ENCODE measurements at regions not wholly inside any gene's neighbourhood (a gene's known extent, or its start where the extent isn't known, plus 50 kb on each side); places are given as distances from the start of the nearest gene placed in this dataset.

DNA sequence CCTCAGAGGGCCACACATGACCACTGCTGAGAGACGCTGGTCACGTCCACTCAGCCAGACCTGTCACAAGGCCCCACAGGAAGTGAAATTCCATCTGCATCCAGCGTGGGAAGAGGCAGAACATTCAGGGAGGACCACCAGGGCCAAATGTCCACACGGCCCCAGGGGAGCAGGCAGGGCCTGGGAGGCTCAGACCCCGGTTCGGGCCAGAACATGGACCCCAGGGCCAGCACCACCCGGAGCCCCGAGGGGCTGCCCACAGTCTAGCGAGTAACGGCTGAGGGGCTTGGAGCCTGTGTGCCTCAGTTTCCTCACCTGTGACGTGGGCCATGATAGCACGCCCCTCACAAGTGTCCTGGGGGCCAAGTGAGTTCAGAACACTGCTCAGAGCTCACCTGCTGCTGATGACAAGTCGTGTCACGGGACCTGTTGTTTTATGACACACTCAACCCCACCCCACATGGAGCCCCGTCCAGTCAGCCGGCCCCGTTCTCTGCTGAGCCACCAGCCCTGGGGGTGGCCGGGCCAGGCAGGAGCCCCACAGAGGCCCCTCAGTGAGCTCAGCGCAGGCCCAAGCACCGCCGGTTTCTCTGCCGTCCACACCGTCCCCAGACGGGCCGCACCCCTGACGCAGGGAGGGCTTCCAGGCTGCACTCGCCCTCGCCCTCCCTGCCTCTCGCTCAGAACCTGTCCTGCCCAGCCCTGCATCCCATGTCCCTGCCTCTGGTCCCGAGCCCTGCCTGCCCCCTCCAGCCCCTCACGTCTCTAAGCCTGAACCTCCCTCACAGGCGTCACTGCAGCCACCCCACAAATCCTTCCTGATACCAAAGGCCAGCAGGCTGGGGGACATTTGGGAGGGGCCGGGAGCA, 79.5 kb upstream of the GALNT9 start:
- no peak overlapping the region for H3K4me3 ChIP-seq (ENCODE audit: severe bottlenecking)
- DNase-seq (ENCODE audit: low spot score) (no peak), ATAC-seq (ENCODE audit: low read depth) (no peak)
- no peaks in the 10 kb centered on the region for H3K4me1 ChIP-seq (ENCODE audit: insufficient read depth, poor library complexity, severe bottlenecking)
- no peaks in the 10 kb centered on the region for H3K27me3 ChIP-seq (ENCODE audit: insufficient read depth, poor library complexity, severe bottlenecking)
- H3K36me3 ChIP-seq (ENCODE audit: low read depth): no peaks in the 10 kb centered on the region
- TF ChIP-seq, protein P1, sequence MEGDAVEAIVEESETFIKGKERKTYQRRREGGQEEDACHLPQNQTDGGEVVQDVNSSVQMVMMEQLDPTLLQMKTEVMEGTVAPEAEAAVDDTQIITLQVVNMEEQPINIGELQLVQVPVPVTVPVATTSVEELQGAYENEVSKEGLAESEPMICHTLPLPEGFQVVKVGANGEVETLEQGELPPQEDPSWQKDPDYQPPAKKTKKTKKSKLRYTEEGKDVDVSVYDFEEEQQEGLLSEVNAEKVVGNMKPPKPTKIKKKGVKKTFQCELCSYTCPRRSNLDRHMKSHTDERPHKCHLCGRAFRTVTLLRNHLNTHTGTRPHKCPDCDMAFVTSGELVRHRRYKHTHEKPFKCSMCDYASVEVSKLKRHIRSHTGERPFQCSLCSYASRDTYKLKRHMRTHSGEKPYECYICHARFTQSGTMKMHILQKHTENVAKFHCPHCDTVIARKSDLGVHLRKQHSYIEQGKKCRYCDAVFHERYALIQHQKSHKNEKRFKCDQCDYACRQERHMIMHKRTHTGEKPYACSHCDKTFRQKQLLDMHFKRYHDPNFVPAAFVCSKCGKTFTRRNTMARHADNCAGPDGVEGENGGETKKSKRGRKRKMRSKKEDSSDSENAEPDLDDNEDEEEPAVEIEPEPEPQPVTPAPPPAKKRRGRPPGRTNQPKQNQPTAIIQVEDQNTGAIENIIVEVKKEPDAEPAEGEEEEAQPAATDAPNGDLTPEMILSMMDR (IDR thresholded peaks at IDR 0.05; ENCODE audit: poor library complexity, severe bottlenecking): no peak
- no peaks in the 10 kb centered on the region for H3K9me3 ChIP-seq (ENCODE audit: severe bottlenecking)
- H3K27ac ChIP-seq (ENCODE audit: poor library complexity, severe bottlenecking): no peak overlapping the region

DNA sequence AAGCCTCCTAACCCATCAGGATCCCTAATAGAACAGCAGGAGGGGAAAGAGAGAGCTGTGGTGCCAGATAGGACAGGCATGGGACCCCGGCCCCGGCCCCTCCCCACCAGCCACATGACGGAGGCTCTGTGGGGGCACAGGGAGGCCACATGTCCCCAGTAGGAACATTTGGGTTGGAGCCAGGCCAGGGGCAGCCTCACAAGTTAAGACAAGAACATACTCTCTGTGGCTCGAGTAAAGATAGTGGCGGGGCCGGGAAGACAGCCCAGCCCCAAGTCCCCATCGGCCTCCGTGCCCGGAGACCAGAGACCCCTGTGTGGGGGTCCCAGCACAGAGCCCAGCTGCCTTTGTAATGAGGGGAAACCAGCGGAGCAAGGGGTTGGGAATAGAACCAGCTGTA, 78.6 kb upstream of the GALNT9 start:
- H3K4me3 ChIP-seq (ENCODE audit: severe bottlenecking): no peak overlapping the region
- H3K36me3 ChIP-seq (ENCODE audit: low read depth): no peaks in the 10 kb centered on the region
- TF ChIP-seq, protein P1 (IDR thresholded peaks at IDR 0.05; ENCODE audit: poor library complexity, severe bottlenecking): no peak
- DNase-seq (ENCODE audit: low spot score) (no peak), ATAC-seq (ENCODE audit: low read depth) (no peak)
- H3K9me3 ChIP-seq (ENCODE audit: severe bottlenecking): no peaks in the 10 kb centered on the region
- no peaks in the 10 kb centered on the region for H3K4me1 ChIP-seq (ENCODE audit: insufficient read depth, poor library complexity, severe bottlenecking)
- peaks cover 6% of the 10 kb centered on the region for H3K27me3 ChIP-seq (ENCODE audit: insufficient read depth, poor library complexity, severe bottlenecking)
- no peak overlapping the region for H3K27ac ChIP-seq (ENCODE audit: poor library complexity, severe bottlenecking)

DNA sequence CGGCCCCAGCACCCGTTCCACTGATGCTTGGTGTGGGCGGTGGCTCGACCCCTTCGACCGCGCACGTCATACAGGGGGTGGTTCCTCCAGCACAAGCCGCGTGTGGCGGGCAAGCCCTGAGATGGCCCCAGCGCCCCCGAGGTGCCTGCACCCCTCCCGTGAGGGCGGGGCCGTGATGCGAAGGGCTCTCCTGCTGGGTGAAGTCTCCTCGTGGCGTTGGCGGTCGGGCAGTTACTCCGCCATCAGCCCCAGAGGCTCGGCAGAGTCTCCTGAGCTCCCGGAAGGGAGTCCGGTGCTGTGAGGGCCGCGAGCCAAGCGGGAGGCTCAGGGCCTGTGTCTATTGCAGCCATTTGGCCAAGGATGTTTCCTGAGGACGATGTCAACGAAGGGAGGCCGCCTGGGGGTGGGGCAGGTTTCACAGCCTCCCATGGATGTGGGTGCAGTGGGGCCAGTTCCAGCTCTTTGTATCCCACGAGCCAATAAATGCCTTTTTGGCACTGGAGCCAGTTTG, 78.1 kb upstream of the GALNT9 start:
- H3K27me3 ChIP-seq (ENCODE audit: insufficient read depth, poor library complexity, severe bottlenecking): peaks cover 11% of the 10 kb centered on the region
- no peak for DNase-seq (ENCODE audit: low spot score)

DNA sequence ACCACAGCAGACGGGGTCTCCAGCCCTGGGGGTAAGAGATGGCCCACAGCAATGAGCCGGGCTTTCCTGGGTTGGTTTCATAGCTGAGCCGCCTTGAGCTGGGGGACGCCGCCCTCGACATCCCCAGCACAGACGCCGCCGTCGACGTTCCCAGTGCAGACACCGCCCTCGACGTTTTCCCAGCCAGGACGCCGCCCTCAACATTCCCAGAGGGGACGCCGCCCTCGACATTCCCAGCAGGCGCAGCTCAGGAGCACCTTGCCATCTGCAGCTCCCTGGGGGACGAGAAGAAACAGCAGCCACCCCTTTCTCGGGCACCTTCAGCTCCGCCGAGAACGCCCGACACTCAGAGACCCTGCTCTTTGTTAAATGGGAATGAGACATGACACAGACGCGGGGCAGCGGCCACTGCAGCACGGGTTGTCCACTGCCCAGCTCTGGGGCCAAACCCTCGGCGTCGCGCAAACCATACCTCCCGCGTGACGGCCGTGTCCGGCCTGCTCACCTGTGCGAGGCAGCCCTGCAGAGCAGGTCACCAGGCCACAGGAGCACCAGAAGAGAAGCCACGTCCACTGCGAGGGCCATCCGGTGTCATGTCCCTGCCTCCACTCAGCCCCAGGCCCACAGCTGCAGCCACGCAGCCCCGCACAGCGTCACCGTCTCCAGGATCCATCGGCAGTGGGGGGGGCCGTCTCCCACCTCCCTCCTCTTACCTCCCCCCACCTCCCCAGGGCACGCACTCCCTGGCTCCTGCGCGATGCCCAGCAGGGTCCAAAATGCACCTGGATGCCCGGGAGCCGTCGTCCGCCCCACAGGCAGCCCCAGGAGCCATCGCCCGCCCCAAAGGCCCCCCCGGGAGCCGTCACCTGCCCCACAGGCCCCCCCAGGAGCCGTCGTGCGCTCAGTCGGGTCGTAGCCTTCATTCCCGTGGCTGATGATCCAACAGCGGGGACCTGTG, 77.4 kb upstream of the GALNT9 start:
- Histone ChIP-seq H3K9me3 (ENCODE audit: severe bottlenecking) (no peaks in the 10 kb centered on the region), H3K36me3 (ENCODE audit: low read depth) (no peaks in the 10 kb centered on the region), H3K27ac (ENCODE audit: poor library complexity, severe bottlenecking) (no peak overlapping the region), H3K4me3 (ENCODE audit: severe bottlenecking) (no peak overlapping the region), H3K27me3 (ENCODE audit: insufficient read depth, poor library complexity, severe bottlenecking) (peaks cover 13% of the 10 kb centered on the region), H3K4me1 (ENCODE audit: insufficient read depth, poor library complexity, severe bottlenecking) (no peaks in the 10 kb centered on the region)
- TF ChIP-seq, protein P1 (IDR thresholded peaks at IDR 0.05; ENCODE audit: poor library complexity, severe bottlenecking): no peak
- ATAC-seq (ENCODE audit: low read depth) (no peak), DNase-seq (ENCODE audit: low spot score) (no peak)

More for the DNA sequence above, 78.1 kb upstream of the GALNT9 start:
- H3K4me1 ChIP-seq (ENCODE audit: insufficient read depth, poor library complexity, severe bottlenecking): no peaks in the 10 kb centered on the region
- H3K4me3 ChIP-seq (ENCODE audit: severe bottlenecking): no peak overlapping the region
- TF ChIP-seq, protein P1 (IDR thresholded peaks at IDR 0.05; ENCODE audit: poor library complexity, severe bottlenecking): no peak
- ATAC-seq (ENCODE audit: low read depth): 0 out of 3 replicates have a peak, but pooled peaks have one; percentile 19
- H3K36me3 ChIP-seq (ENCODE audit: low read depth): no peaks in the 10 kb centered on the region
- no peaks in the 10 kb centered on the region for H3K9me3 ChIP-seq (ENCODE audit: severe bottlenecking)
- H3K27ac ChIP-seq (ENCODE audit: poor library complexity, severe bottlenecking): no peak overlapping the region

All from RWPE2 (cell line).